ENCODE measurements at regions not wholly inside any gene's neighbourhood (a gene's known extent, or its start where the extent isn't known, plus 50 kb on each side); places are given as distances from the start of the nearest gene placed in this dataset.

DNA sequence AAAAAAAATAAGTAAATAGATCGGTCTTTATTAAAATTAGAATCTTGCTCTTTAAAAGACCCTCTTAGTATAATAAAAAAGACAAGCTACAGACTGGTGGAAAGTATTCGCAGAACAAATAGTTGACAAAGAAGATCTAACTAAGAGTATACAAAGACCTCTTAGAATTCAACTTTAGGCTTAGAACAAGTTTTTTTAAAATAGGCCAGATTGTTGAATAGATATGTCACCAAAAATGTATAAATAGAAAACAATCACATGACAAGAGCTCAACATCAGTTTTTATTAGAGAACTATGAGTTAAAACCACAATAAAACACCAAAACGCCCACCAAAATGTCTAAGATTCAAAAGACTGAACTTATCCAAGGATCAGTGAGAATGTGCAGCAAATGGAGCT, 632.7 kb upstream of the PTCHD4 start:
- Histone ChIP-seq H3K79me2 (ENCODE audit: insufficient read depth) (no peaks in the 10 kb centered on the region), H3K9ac (no peak overlapping the region), H2AFZ (no peak overlapping the region), H3K36me3 (ENCODE audit: low read depth) (no peaks in the 10 kb centered on the region), H3F3A (ENCODE audit: insufficient read depth) (peaks cover 17% of the 10 kb centered on the region; the same call in 1 of the 2 replicates), H3K27ac (no peak overlapping the region), H3K4me1 (ENCODE audit: insufficient read depth) (peaks cover 19% of the 10 kb centered on the region; the same call in 1 of the 2 replicates), H3K4me3 (no peak overlapping the region), H4K20me1 (ENCODE audit: insufficient read depth) (no peaks in the 10 kb centered on the region), H3K4me2 (ENCODE audit: unreplicated experiment) (no peak overlapping the region), H3K9me2 (ENCODE audit: insufficient read depth) (no peaks in the 10 kb centered on the region), H3K9me3 (ENCODE audit: low read depth) (no peaks in the 10 kb centered on the region), H3K27me3 (replicated peaks; ENCODE audit: insufficient read depth) (no peaks in the 10 kb centered on the region)
- TF ChIP-seq EZH2phosphoT487 (IDR thresholded peaks at IDR 0.05; ENCODE audit: insufficient read depth, low read depth), result no peak
- TF ChIP-seq EZH2 (IDR thresholded peaks at IDR 0.05; ENCODE audit: insufficient read depth, poor library complexity, severe bottlenecking), result no peak
- in situ Hi-C loops (cut with MboI), result no loop called here
- no peak for DNase-seq
- 44 to 51% methylated on average over 3 of the region's 3 CpGs for WGBS, 2 experiments (ENCODE audit: low coverage in 1 of 2, low lambda C conversion rate in 2 of 2, missing lambda C conversion rate in 2 of 2)

GRCh38 chr6:48736501-48737206, 625.7 kb upstream of the PTCHD4 start:
- peak overlapping the region; percentile 36 for H2AFZ ChIP-seq
- no peaks in the 10 kb centered on the region for H3K27me3 ChIP-seq (replicated peaks; ENCODE audit: insufficient read depth)
- peak overlapping the region; percentile 67 for H3K27ac ChIP-seq
- H3K4me3 ChIP-seq, result peak overlapping the region; percentile 31
- no peak for TF ChIP-seq EZH2 (IDR thresholded peaks at IDR 0.05; ENCODE audit: insufficient read depth, poor library complexity, severe bottlenecking)
- TF ChIP-seq EZH2phosphoT487 (IDR thresholded peaks at IDR 0.05; ENCODE audit: insufficient read depth, low read depth), result no peak
- H3K9ac ChIP-seq, result peak overlapping the region; percentile 33; the same call in 1 of the 2 replicates
- in situ Hi-C loops (cut with MboI), result no loop called here
- peak; percentile 88 for DNase-seq
- peaks cover 28% of the 10 kb centered on the region for H3K4me1 ChIP-seq (ENCODE audit: insufficient read depth)
- no peaks in the 10 kb centered on the region for H3K79me2 ChIP-seq (ENCODE audit: insufficient read depth)
- H3K9me3 ChIP-seq (ENCODE audit: low read depth), result no peaks in the 10 kb centered on the region
- no peaks in the 10 kb centered on the region for H4K20me1 ChIP-seq (ENCODE audit: insufficient read depth)
- no peaks in the 10 kb centered on the region for H3K9me2 ChIP-seq (ENCODE audit: insufficient read depth)
- H3F3A ChIP-seq (ENCODE audit: insufficient read depth), result peaks cover 22% of the 10 kb centered on the region
- WGBS, 2 experiments (ENCODE audit: low coverage in 1 of 2, low lambda C conversion rate in 2 of 2, missing lambda C conversion rate in 2 of 2), result 4 to 6% methylated on average over 2 of the region's 2 CpGs
- no peaks in the 10 kb centered on the region for H3K36me3 ChIP-seq (ENCODE audit: low read depth)
- peak overlapping the region; percentile 56 for H3K4me2 ChIP-seq (ENCODE audit: unreplicated experiment)

DNA sequence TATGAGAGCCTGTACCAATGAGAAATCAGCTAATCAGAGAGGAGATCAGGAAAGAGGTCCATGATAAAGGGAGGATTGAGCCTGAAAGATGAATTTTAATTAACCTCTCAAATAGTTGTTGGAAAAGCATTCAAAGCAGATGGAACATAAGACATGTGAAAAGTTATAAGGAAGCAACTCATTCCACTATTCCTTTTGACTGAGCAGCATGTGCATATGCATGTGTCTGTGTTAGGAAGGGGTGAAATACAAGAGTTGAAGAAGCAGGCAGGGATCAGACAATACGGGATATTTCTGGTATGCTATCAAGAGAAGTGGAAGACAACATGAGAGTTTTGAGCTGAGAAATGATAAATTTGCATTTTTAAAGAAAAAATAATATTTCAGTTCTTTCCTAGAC, 624.8 kb upstream of the PTCHD4 start:
- Histone ChIP-seq H3K27me3 (replicated peaks; ENCODE audit: insufficient read depth) (no peaks in the 10 kb centered on the region), H3F3A (ENCODE audit: insufficient read depth) (peaks cover 22% of the 10 kb centered on the region), H3K27ac (no peak overlapping the region; the same call in 1 of the 2 replicates), H3K9ac (no peak overlapping the region), H3K4me2 (ENCODE audit: unreplicated experiment) (no peak overlapping the region), H4K20me1 (ENCODE audit: insufficient read depth) (no peaks in the 10 kb centered on the region), H2AFZ (peak overlapping the region; percentile 36), H3K9me2 (ENCODE audit: insufficient read depth) (no peaks in the 10 kb centered on the region), H3K4me1 (ENCODE audit: insufficient read depth) (peaks cover 28% of the 10 kb centered on the region), H3K36me3 (ENCODE audit: low read depth) (no peaks in the 10 kb centered on the region), H3K4me3 (no peak overlapping the region), H3K9me3 (ENCODE audit: low read depth) (no peaks in the 10 kb centered on the region), H3K79me2 (ENCODE audit: insufficient read depth) (no peaks in the 10 kb centered on the region)
- TF ChIP-seq EZH2phosphoT487 (IDR thresholded peaks at IDR 0.05; ENCODE audit: insufficient read depth, low read depth) (no peak), EZH2 (IDR thresholded peaks at IDR 0.05; ENCODE audit: insufficient read depth, poor library complexity, severe bottlenecking) (no peak)
- DNase-seq, result no peak
- in situ Hi-C loops (cut with MboI), result no loop called here
- 42 to 50% methylated on average over 1 of the region's 1 CpG for WGBS, 2 experiments (ENCODE audit: low coverage in 1 of 2, low lambda C conversion rate in 2 of 2, missing lambda C conversion rate in 2 of 2)

- H3F3A ChIP-seq (ENCODE audit: insufficient read depth), result peaks cover 22% of the 10 kb centered on the region
- H3K4me1 ChIP-seq (ENCODE audit: insufficient read depth), result peaks cover 28% of the 10 kb centered on the region
- no peaks in the 10 kb centered on the region for H3K9me3 ChIP-seq (ENCODE audit: low read depth)
- no peaks in the 10 kb centered on the region for H3K9me2 ChIP-seq (ENCODE audit: insufficient read depth)
- H3K79me2 ChIP-seq (ENCODE audit: insufficient read depth), result no peaks in the 10 kb centered on the region
- H4K20me1 ChIP-seq (ENCODE audit: insufficient read depth), result no peaks in the 10 kb centered on the region
- H3K9ac ChIP-seq, result no peak overlapping the region
- H3K27ac ChIP-seq, result no peak overlapping the region
- peak; percentile 31 for DNase-seq
- H2AFZ ChIP-seq, result 0 out of 2 replicates have a peak overlapping the region, but pooled peaks have one; percentile 20
- in situ Hi-C loops (cut with MboI), result no loop called here
- 0 to 4% methylated on average over 1 of the region's 1 CpG for WGBS, 2 experiments (ENCODE audit: low coverage in 1 of 2, low lambda C conversion rate in 2 of 2, missing lambda C conversion rate in 2 of 2)
- no peak overlapping the region for H3K4me3 ChIP-seq
- no peaks in the 10 kb centered on the region for H3K27me3 ChIP-seq (replicated peaks; ENCODE audit: insufficient read depth)
- no peak for TF ChIP-seq EZH2 (IDR thresholded peaks at IDR 0.05; ENCODE audit: insufficient read depth, poor library complexity, severe bottlenecking)
- TF ChIP-seq EZH2phosphoT487 (IDR thresholded peaks at IDR 0.05; ENCODE audit: insufficient read depth, low read depth), result no peak
- no peaks in the 10 kb centered on the region for H3K36me3 ChIP-seq (ENCODE audit: low read depth)
- no peak overlapping the region for H3K4me2 ChIP-seq (ENCODE audit: unreplicated experiment)
Measured at GRCh38 chr6:48733581-48733980, 622.6 kb upstream of the PTCHD4 start.

Measured in GM23248 (cell line).